Esophagus muscularis mucosa (tissue), 4 donors: ENCODE measurements at regions not wholly inside any gene's neighbourhood (a gene's known extent, or its start where the extent isn't known, plus 50 kb on each side); places are given as distances from the start of the nearest gene placed in this dataset.

ENCODE experiments used
- DNase-seq: peaks from one replicate; pipeline ENCODE4 v3.0.0-alpha.2; 2017; ENCODE audit errors: extremely low spot score
- H3K27ac ChIP-seq, 4 donors: fragments of 200-600 bp; sonication (generic); replicated peaks in 1 of 4; 1 replicate in 3 of 4; 2 replicates in 1 of 4; pipeline ENCODE4 v1.5.1; 2016 to 2019; ENCODE audit warnings: mild to moderate bottlenecking in 1 of 4
- H3K27me3 ChIP-seq, 4 donors: fragments of 200-600 bp; sonication (generic); one replicate each; pipeline versions ENCODE4 v1.5.1 to v1.6.0; 2016 to 2019
- H3K36me3 ChIP-seq, 4 donors: fragments of 200-600 bp; sonication (generic); one replicate each; pipeline ENCODE4 v1.5.1; 2016 to 2019
- H3K4me1 ChIP-seq, 4 donors: fragments of 200-600 bp; sonication (generic); one replicate each; pipeline ENCODE4 v1.5.1; 2016 to 2019
- H3K4me3 ChIP-seq, 4 donors: fragments of 200-600 bp; sonication (generic); 1 replicate in 2 of 4; 2 replicates in 2 of 4; pipeline ENCODE4 v1.5.1; 2016 to 2019; ENCODE audit warnings: mild to moderate bottlenecking in 4 of 4, moderate library complexity in 1 of 4
- H3K9me3 ChIP-seq, 4 donors: fragments of 200-600 bp; sonication (generic); 1 replicate in 3 of 4; 2 replicates in 1 of 4; pipeline ENCODE4 v1.5.1; 2016 to 2019
- EP300 ChIP-seq: sonication (generic); formaldehyde crosslinking; IDR thresholded peaks from one replicate; pipeline ENCODE4 v1.6.1; 2017; ENCODE audit warnings: antibody characterized with exemption
- POLR2A ChIP-seq: fragments of 450-650 bp; IDR thresholded peaks from one replicate; pipeline ENCODE4 v1.6.1; 2017; ENCODE audit warnings: antibody characterized with exemption, moderate library complexity, mild to moderate bottlenecking, low read depth
- POLR2AphosphoS5 ChIP-seq, 2 donors: sonication (generic); formaldehyde crosslinking; IDR thresholded peaks; one replicate each; pipeline ENCODE4 v1.6.1; 2017; ENCODE audit warnings: antibody characterized with exemption in 2 of 2
- WGBS: methylation state at CpG from one replicate; pipeline ENCODE4 v1.1.5; 2018; 5-methylcytosine and 5-hydroxymethylcytosine counted together
- intact Hi-C: fragments of 100-400 bp; cut with DNase I; formaldehyde crosslinking; loops from one replicate; pipeline ENCODE4 v1.15.1; 2023
- TF ChIP-seq, protein P1 (sequence below), 3 experiments: fragments of 200-600 bp in 2 of 3; fragments of 450-650 bp in 1 of 3; sonication (generic) in 2 of 3; IDR thresholded peaks; one replicate each; pipeline ENCODE4 v1.5.1; 2017 to 2019; ENCODE audit warnings: antibody characterized with exemption in 3 of 3, mild to moderate bottlenecking in 2 of 3, moderate library complexity in 1 of 3

- H3K36me3 ChIP-seq, result peaks cover 0 to 12% (median 2%) of the 10 kb centered on the region in 4 donors
- peak; percentile 62 for DNase-seq
- H3K9me3 ChIP-seq, result no peaks in the 10 kb centered on the region
- intact Hi-C loops, result no loop called here
- no peak overlapping the region for H3K4me3 ChIP-seq
- H3K4me1 ChIP-seq, result peaks cover 3 to 13% (median 10%) of the 10 kb centered on the region in 4 donors
- TF ChIP-seq POLR2AphosphoS5 (IDR thresholded peaks at IDR 0.05) (no peak), EP300 (no peak), POLR2A (no peak)
- TF ChIP-seq, protein P1, sequence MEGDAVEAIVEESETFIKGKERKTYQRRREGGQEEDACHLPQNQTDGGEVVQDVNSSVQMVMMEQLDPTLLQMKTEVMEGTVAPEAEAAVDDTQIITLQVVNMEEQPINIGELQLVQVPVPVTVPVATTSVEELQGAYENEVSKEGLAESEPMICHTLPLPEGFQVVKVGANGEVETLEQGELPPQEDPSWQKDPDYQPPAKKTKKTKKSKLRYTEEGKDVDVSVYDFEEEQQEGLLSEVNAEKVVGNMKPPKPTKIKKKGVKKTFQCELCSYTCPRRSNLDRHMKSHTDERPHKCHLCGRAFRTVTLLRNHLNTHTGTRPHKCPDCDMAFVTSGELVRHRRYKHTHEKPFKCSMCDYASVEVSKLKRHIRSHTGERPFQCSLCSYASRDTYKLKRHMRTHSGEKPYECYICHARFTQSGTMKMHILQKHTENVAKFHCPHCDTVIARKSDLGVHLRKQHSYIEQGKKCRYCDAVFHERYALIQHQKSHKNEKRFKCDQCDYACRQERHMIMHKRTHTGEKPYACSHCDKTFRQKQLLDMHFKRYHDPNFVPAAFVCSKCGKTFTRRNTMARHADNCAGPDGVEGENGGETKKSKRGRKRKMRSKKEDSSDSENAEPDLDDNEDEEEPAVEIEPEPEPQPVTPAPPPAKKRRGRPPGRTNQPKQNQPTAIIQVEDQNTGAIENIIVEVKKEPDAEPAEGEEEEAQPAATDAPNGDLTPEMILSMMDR (IDR thresholded peaks at IDR 0.05), result no peak
- no peak overlapping the region for H3K27ac ChIP-seq
- H3K27me3 ChIP-seq, result no peaks in the 10 kb centered on the region
- WGBS, result 83% methylated on average over 9 of the region's 9 CpGs
Observed at GRCh38 chr15:31556494-31557150, 230.0 kb downstream of the KLF13 start.

GRCh38 chr15:31557899-31558298 is 231.3 kb downstream of the KLF13 start:
- WGBS, result 81% methylated on average over 4 of the region's 7 CpGs
- Histone ChIP-seq H3K4me3 (no peak overlapping the region), H3K4me1 (peaks cover 3 to 13% (median 10%) of the 10 kb centered on the region in 4 donors), H3K9me3 (no peaks in the 10 kb centered on the region), H3K36me3 (peaks cover 0 to 12% (median 2%) of the 10 kb centered on the region in 4 donors), H3K27ac (no peak overlapping the region), H3K27me3 (no peaks in the 10 kb centered on the region)
- TF ChIP-seq EP300, result no peak
- TF ChIP-seq, protein P1 (IDR thresholded peaks at IDR 0.05), result no peak
- TF ChIP-seq POLR2AphosphoS5 (IDR thresholded peaks at IDR 0.05), result no peak
- DNase-seq, result peak; percentile 92
- intact Hi-C loops, result no loop called here

DNA sequence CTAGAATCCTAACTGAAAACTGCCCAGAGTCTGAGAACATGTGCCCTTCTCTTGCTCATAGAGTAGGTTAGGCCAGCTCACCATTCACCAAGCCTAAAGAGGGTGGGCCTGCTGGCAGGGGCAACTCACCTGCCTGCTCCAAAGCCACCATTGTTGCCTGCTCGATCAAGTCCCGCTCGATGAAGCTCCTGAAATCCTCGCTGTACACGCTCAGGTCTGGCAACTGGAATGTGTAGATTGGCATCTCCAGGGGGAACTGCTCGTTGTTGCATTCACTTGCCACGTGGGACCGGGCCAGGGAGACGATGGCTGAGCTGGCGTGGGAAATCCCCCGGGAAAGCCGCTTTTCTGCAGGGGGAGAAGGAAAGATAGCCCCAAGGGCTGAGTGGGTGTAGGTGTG is 232.2 kb downstream of the KLF13 start:
- no peaks in the 10 kb centered on the region for H3K9me3 ChIP-seq
- no peak for DNase-seq
- no peak overlapping the region for H3K27ac ChIP-seq
- TF ChIP-seq POLR2A, result no peak
- TF ChIP-seq, protein P1 (IDR thresholded peaks at IDR 0.05), result no peak
- no peak for TF ChIP-seq POLR2AphosphoS5 (IDR thresholded peaks at IDR 0.05)
- TF ChIP-seq EP300, result no peak
- H3K36me3 ChIP-seq, result peaks cover 0 to 12% (median 2%) of the 10 kb centered on the region in 4 donors
- no peaks in the 10 kb centered on the region for H3K27me3 ChIP-seq
- 92% methylated on average over 12 of the region's 12 CpGs for WGBS
- H3K4me3 ChIP-seq, result no peak overlapping the region
- H3K4me1 ChIP-seq, result peaks cover 2 to 11% (median 10%) of the 10 kb centered on the region in 4 donors
- intact Hi-C loops, result no loop called here

GRCh38 chr15:31559786-31560185 is 233.2 kb downstream of the KLF13 start:
- WGBS, result 87% methylated on average over 3 of the region's 3 CpGs
- no peak overlapping the region for H3K27ac ChIP-seq
- intact Hi-C loops, result no loop called here
- no peak for TF ChIP-seq POLR2AphosphoS5 (IDR thresholded peaks at IDR 0.05)
- no peak for TF ChIP-seq EP300
- TF ChIP-seq, protein P1 (IDR thresholded peaks at IDR 0.05), result no peak
- TF ChIP-seq POLR2A, result no peak
- H3K4me1 ChIP-seq, result peaks cover 0 to 7% (median 2%) of the 10 kb centered on the region in 4 donors
- H3K9me3 ChIP-seq, result no peaks in the 10 kb centered on the region
- peak; percentile 70 for DNase-seq
- H3K4me3 ChIP-seq, result no peak overlapping the region
- peaks cover 0 to 12% (median 2%) of the 10 kb centered on the region in 4 donors for H3K36me3 ChIP-seq
- no peaks in the 10 kb centered on the region for H3K27me3 ChIP-seq

DNA sequence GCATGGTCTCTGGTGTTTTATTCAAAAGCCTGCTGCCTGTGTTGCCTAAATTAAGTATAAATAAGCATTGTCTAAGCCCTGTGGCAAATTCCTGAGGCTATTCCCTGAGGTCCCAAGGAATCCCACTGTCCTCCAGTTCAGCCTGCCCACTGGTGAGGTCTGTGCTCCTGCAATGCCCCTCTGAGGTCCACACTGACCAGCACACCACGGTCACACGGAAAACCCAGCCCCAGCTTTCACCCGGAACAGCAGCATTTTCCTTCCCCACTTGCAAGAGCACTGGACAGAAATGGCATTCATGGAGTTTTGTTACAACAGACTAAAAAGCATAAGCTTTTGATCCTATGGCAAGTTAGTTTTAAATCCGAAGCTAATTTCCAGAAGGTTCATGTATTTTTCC is 234.0 kb downstream of the KLF13 start:
- DNase-seq, result peak; percentile 81
- Histone ChIP-seq H3K4me1 (peaks cover 0 to 3% (median 0%) of the 10 kb centered on the region in 4 donors), H3K9me3 (no peaks in the 10 kb centered on the region), H3K27me3 (no peaks in the 10 kb centered on the region), H3K27ac (no peak overlapping the region), H3K4me3 (no peak overlapping the region), H3K36me3 (peaks cover 0 to 12% (median 2%) of the 10 kb centered on the region in 4 donors)
- intact Hi-C loops, result no loop called here
- 74% methylated on average over 4 of the region's 4 CpGs for WGBS
- TF ChIP-seq POLR2AphosphoS5 (IDR thresholded peaks at IDR 0.05) (no peak), POLR2A (no peak)
